GM23338 (cell line): ENCODE measurements at regions not wholly inside any gene's neighbourhood (a gene's known extent, or its start where the extent isn't known, plus 50 kb on each side); places are given as distances from the start of the nearest gene placed in this dataset.

Experiments used
- ATAC-seq: fragments of 200-7000 bp; cut with Tn5 transposase; 3 replicates; pipeline ENCODE4 v1.9.1; 2020
- DNase-seq: peaks from one replicate; pipeline ENCODE4 v3.0.0-alpha.2; 2015; ENCODE audit warnings: low spot score
- H2AFZ ChIP-seq: fragments of 200-600 bp; sonication (generic); 2 replicates; pipeline ENCODE4 v1.8.0; 2016; ENCODE audit warnings: antibody characterized with exemption, mild to moderate bottlenecking, moderate library complexity
- H3F3A ChIP-seq: fragments of 200-600 bp; sonication (generic); replicated peaks from 2 replicates; pipeline ENCODE4 v1.8.0; 2017; ENCODE audit warnings: antibody characterized with exemption, mixed run types, low read depth
- H3K27ac ChIP-seq: fragments of 200-600 bp; sonication (generic); 2 replicates; pipeline ENCODE4 v1.6.1; 2016; ENCODE audit warnings: low read depth
- H3K27me3 ChIP-seq: fragments of 200-600 bp; sonication (generic); 2 replicates; pipeline ENCODE4 v1.8.0; 2016; ENCODE audit warnings: mild to moderate bottlenecking, mixed run types, moderate library complexity; ENCODE audit not compliant: insufficient read depth
- H3K36me3 ChIP-seq: fragments of 200-600 bp; sonication (generic); 2 replicates; pipeline ENCODE4 v1.8.0; 2016; ENCODE audit warnings: mild to moderate bottlenecking; ENCODE audit not compliant: insufficient read depth
- H3K4me1 ChIP-seq: fragments of 200-600 bp; sonication (generic); 2 replicates; pipeline ENCODE4 v1.8.0; 2016; ENCODE audit warnings: mild to moderate bottlenecking, moderate library complexity; ENCODE audit not compliant: insufficient read depth
- H3K4me2 ChIP-seq: fragments of 200-600 bp; sonication (generic); 2 replicates; pipeline ENCODE4 v1.7.1; 2017; ENCODE audit warnings: mixed run types
- H3K4me3 ChIP-seq: fragments of 200-600 bp; sonication (generic); 2 replicates; pipeline ENCODE4 v1.6.1; 2016; ENCODE audit warnings: mixed run types
- H3K79me2 ChIP-seq: fragments of 200-600 bp; sonication (generic); replicated peaks from 2 replicates; pipeline ENCODE4 v1.8.0; 2017; ENCODE audit warnings: mild to moderate bottlenecking; ENCODE audit not compliant: insufficient read depth
- H3K9me2 ChIP-seq: fragments of 200-600 bp; sonication (generic); 2 replicates; pipeline ENCODE4 v1.8.0; 2017; ENCODE audit not compliant: insufficient read depth
- H4K20me1 ChIP-seq: fragments of 200-600 bp; sonication (generic); replicated peaks from 2 replicates; pipeline ENCODE4 v1.8.0; 2017; ENCODE audit warnings: mild to moderate bottlenecking; ENCODE audit not compliant: insufficient read depth
- H3K27ac Mint-ChIP-seq: 2 replicates; pipeline ENCODE4 v1.8.0; 2020; ENCODE audit warnings: inconsistent platforms, mild to moderate bottlenecking, moderate library complexity, mixed read lengths
- H3K27me3 Mint-ChIP-seq: 3 replicates; pipeline ENCODE4 v1.8.0; 2022; ENCODE audit warnings: low read depth, mild to moderate bottlenecking, moderate library complexity, mixed read lengths, inconsistent platforms; ENCODE audit not compliant: insufficient read depth, poor library complexity
- H3K36me3 Mint-ChIP-seq: 3 replicates; pipeline ENCODE4 v1.8.0; 2021; ENCODE audit warnings: low read depth, mild to moderate bottlenecking, inconsistent platforms, moderate library complexity, mixed read lengths
- H3K4me1 Mint-ChIP-seq: 3 replicates; pipeline ENCODE4 v1.8.0; 2020; ENCODE audit warnings: mild to moderate bottlenecking, inconsistent platforms, mixed read lengths
- H3K4me3 Mint-ChIP-seq: 3 replicates; pipeline ENCODE4 v1.8.0; 2021; ENCODE audit warnings: moderate library complexity, mild to moderate bottlenecking, inconsistent platforms, mixed read lengths
- H3K9me3 Mint-ChIP-seq: 3 replicates; pipeline ENCODE4 v1.8.0; 2020; ENCODE audit warnings: moderate library complexity, mild to moderate bottlenecking, inconsistent platforms, mixed read lengths
- CREB1 ChIP-seq: fragments of 250-450 bp; sonication (Bioruptor Pico); IDR thresholded peaks from 2 replicates; pipeline ENCODE4 v1.5.0; 2020; ENCODE audit warnings: low read depth, mild to moderate bottlenecking, moderate library complexity
- CTCF ChIP-seq, 2 experiments: fragments of 200-600 bp in 1 of 2; sonication (generic) in 1 of 2; conservative IDR thresholded peaks; 2 replicates each; pipeline versions ENCODE4 v1.5.1 to v1.6.1; 2016 to 2017; ENCODE audit warnings: antibody characterized with exemption in 2 of 2, low read depth in 2 of 2, mild to moderate bottlenecking in 2 of 2, moderate library complexity in 1 of 2
- ETS1 ChIP-seq: IDR thresholded peaks from 2 replicates; pipeline ENCODE4 v1.6.1; 2016; ENCODE audit warnings: antibody characterized with exemption
- EZH2 ChIP-seq: fragments of 200-600 bp; sonication (generic); IDR thresholded peaks from one replicate; pipeline ENCODE4 v1.8.0; 2017; ENCODE audit warnings: antibody characterized with exemption, mild to moderate bottlenecking, low read depth; ENCODE audit not compliant: unreplicated experiment
- EZH2phosphoT487 ChIP-seq: fragments of 200-600 bp; sonication (generic); IDR thresholded peaks from one replicate; pipeline ENCODE4 v1.8.1; 2018; ENCODE audit warnings: antibody characterized with exemption; ENCODE audit not compliant: unreplicated experiment
- JUNB ChIP-seq: IDR thresholded peaks from one replicate; pipeline ENCODE4 v1.6.1; 2016; ENCODE audit warnings: antibody characterized with exemption; ENCODE audit not compliant: unreplicated experiment
- POLR2AphosphoS5 ChIP-seq: IDR thresholded peaks from 2 replicates; pipeline ENCODE4 v1.6.1; 2016; ENCODE audit warnings: antibody characterized with exemption, low read depth
- ZNF114 ChIP-seq: fragments of 250-450 bp; sonication (Bioruptor Pico); IDR thresholded peaks from 2 replicates; pipeline ENCODE4 v1.5.0; 2020; ENCODE audit warnings: mild to moderate bottlenecking, moderate library complexity
- ZNF331 ChIP-seq: fragments of 250-450 bp; sonication (Bioruptor Pico); IDR thresholded peaks from 2 replicates; pipeline ENCODE4 v1.5.0; 2020; ENCODE audit warnings: low read depth, mild to moderate bottlenecking, moderate library complexity

- no peak for TF ChIP-seq EZH2phosphoT487
- TF ChIP-seq CTCF (conservative IDR thresholded peaks at IDR 0.05; ENCODE audit: low read depth in 2 of 2): no peak
These were observed 83.4 kb downstream of the UNCX start (continued) for GRCh38 chr7:1316086-1316485.

GRCh38 chr7:1317646-1318045, 85.0 kb downstream of the UNCX start:
- H3K4me2 ChIP-seq: no peak overlapping the region
- no peaks in the 10 kb centered on the region for H3K36me3 ChIP-seq
- no peaks in the 10 kb centered on the region for H3K4me1 ChIP-seq
- DNase-seq: no peak
- no peaks in the 10 kb centered on the region for H3F3A ChIP-seq
- Mint-ChIP-seq H3K4me1 (no peaks in the 10 kb centered on the region), H3K9me3 (no peaks in the 10 kb centered on the region), H3K4me3 (no peak overlapping the region), H3K27ac (no peak overlapping the region), H3K36me3 (no peaks in the 10 kb centered on the region), H3K27me3 (peaks cover 3% of the 10 kb centered on the region)
- H3K4me3 ChIP-seq: no peak overlapping the region
- ATAC-seq: no peak
- no peak overlapping the region for H3K27ac ChIP-seq
- H2AFZ ChIP-seq: no peak overlapping the region
- no peaks in the 10 kb centered on the region for H3K79me2 ChIP-seq
- no peaks in the 10 kb centered on the region for H4K20me1 ChIP-seq
- no peak for TF ChIP-seq CTCF (conservative IDR thresholded peaks at IDR 0.05; ENCODE audit: low read depth in 2 of 2)
- TF ChIP-seq ETS1: no peak
- TF ChIP-seq JUNB: no peak
- TF ChIP-seq EZH2phosphoT487: no peak
- TF ChIP-seq POLR2AphosphoS5: no peak
- no peak for TF ChIP-seq CREB1 (CRISPR knock-in tag)
- TF ChIP-seq ZNF331 (CRISPR knock-in tag): no peak
- no peak for TF ChIP-seq EZH2
- H3K9me2 ChIP-seq: no peaks in the 10 kb centered on the region
- no peaks in the 10 kb centered on the region for H3K27me3 ChIP-seq

- no peaks in the 10 kb centered on the region for H4K20me1 ChIP-seq
- no peaks in the 10 kb centered on the region for H3K27me3 ChIP-seq
- Mint-ChIP-seq H3K9me3 (no peaks in the 10 kb centered on the region), H3K36me3 (no peaks in the 10 kb centered on the region), H3K27ac (no peak overlapping the region), H3K4me1 (no peaks in the 10 kb centered on the region), H3K27me3 (peaks cover 3% of the 10 kb centered on the region), H3K4me3 (no peak overlapping the region)
- DNase-seq (no peak), ATAC-seq (no peak)
- H3K79me2 ChIP-seq: no peaks in the 10 kb centered on the region
- H3K27ac ChIP-seq: no peak overlapping the region
- H3K9me2 ChIP-seq: no peaks in the 10 kb centered on the region
- H3K4me3 ChIP-seq: no peak overlapping the region
- no peaks in the 10 kb centered on the region for H3K4me1 ChIP-seq
- H2AFZ ChIP-seq: no peak overlapping the region
- H3F3A ChIP-seq: no peaks in the 10 kb centered on the region
- H3K4me2 ChIP-seq: no peak overlapping the region
- no peaks in the 10 kb centered on the region for H3K36me3 ChIP-seq
- TF ChIP-seq POLR2AphosphoS5: no peak
- no peak for TF ChIP-seq JUNB
- no peak for TF ChIP-seq ZNF114 (CRISPR knock-in tag)
- no peak for TF ChIP-seq CTCF (conservative IDR thresholded peaks at IDR 0.05; ENCODE audit: low read depth in 2 of 2)
- no peak for TF ChIP-seq CREB1 (CRISPR knock-in tag)
These were observed 85.4 kb downstream of the UNCX start for GRCh38 chr7:1318051-1318450.
